ENCODE measurements at regions not wholly inside any gene's neighbourhood (a gene's known extent, or its start where the extent isn't known, plus 50 kb on each side); places are given as distances from the start of the nearest gene placed in this dataset.

- no peak for DNase-seq
Observed at GRCh38 chr1:112320058-112320457, 76.0 kb upstream of the CTTNBP2NL start.

- no peak for DNase-seq
Observed at GRCh38 chr1:112322018-112322417, 74.0 kb upstream of the CTTNBP2NL start.

- DNase-seq, result no peak
Observed at GRCh38 chr1:112322983-112323678, 72.9 kb upstream of the CTTNBP2NL start.

- DNase-seq, result peak; percentile 82
Observed at GRCh38 chr1:112325504-112325903, 70.5 kb upstream of the CTTNBP2NL start.

- DNase-seq, result no peak
Observed at GRCh38 chr1:112328600-112328999, 67.4 kb upstream of the CTTNBP2NL start.

- DNase-seq, result no peak
Observed at GRCh38 chr1:112332176-112333150, 63.6 kb upstream of the CTTNBP2NL start.

GRCh38 chr1:112335351-112335750, 60.7 kb upstream of the CTTNBP2NL start:
- no peak for DNase-seq

GRCh38 chr1:112337028-112337531, 58.9 kb upstream of the CTTNBP2NL start:
- DNase-seq, result peak; percentile 46

GRCh38 chr1:112341986-112342385, 54.0 kb upstream of the CTTNBP2NL start:
- no peak for DNase-seq

GRCh38 chr1:112342558-112342957, 53.5 kb upstream of the CTTNBP2NL start:
- DNase-seq, result peak; percentile 27

- DNase-seq, result no peak
Observed at GRCh38 chr1:112344754-112345423, 51.1 kb upstream of the CTTNBP2NL start.

Measured in COR-L47 (cell line).